Smooth muscle cell (in vitro differentiated cells): ENCODE measurements at regions not wholly inside any gene's neighbourhood (a gene's known extent, or its start where the extent isn't known, plus 50 kb on each side); places are given as distances from the start of the nearest gene placed in this dataset.
"Not testable (repeated sequence)": the region's sequence is repeated elsewhere in the genome, so short reads cannot be mapped to it uniquely, and the experiment has no call there.

Experiments
- DNase-seq: peaks from one replicate; lab custom pipeline; 2025; ENCODE audit not compliant: unreplicated experiment; lab: John Stamatoyannopoulos, UW
- H2AFZ ChIP-seq: fragments of 200-600 bp; sonication (generic); 2 replicates; pipeline ENCODE4 v1.6.0; 2016; ENCODE audit warnings: antibody characterized with exemption, low read depth, mild to moderate bottlenecking
- H3F3A ChIP-seq: fragments of 200-600 bp; sonication (generic); 2 replicates; pipeline ENCODE4 v1.6.0; 2017; ENCODE audit warnings: antibody characterized with exemption, low read depth
- H3K27ac ChIP-seq: fragments of 200-600 bp; sonication (generic); 2 replicates; pipeline ENCODE4 v1.5.1; 2016; ENCODE audit warnings: low read depth, mild to moderate bottlenecking
- H3K27me3 ChIP-seq: fragments of 200-600 bp; sonication (generic); 2 replicates; pipeline ENCODE4 v1.6.1; 2016; ENCODE audit warnings: low read depth, mild to moderate bottlenecking
- H3K36me3 ChIP-seq: fragments of 200-600 bp; sonication (generic); 2 replicates; pipeline ENCODE4 v1.5.1; 2016; ENCODE audit warnings: low read depth
- H3K4me1 ChIP-seq: fragments of 200-600 bp; sonication (generic); 2 replicates; pipeline ENCODE4 v1.5.1; 2016; ENCODE audit warnings: low read depth
- H3K4me2 ChIP-seq: fragments of 200-600 bp; sonication (generic); 2 replicates; pipeline ENCODE4 v1.6.0; 2016; ENCODE audit warnings: mild to moderate bottlenecking
- H3K4me3 ChIP-seq: fragments of 200-600 bp; sonication (generic); 2 replicates; pipeline ENCODE4 v1.5.1; 2016; ENCODE audit warnings: mild to moderate bottlenecking
- H3K79me2 ChIP-seq: fragments of 200-600 bp; sonication (generic); 2 replicates; pipeline ENCODE4 v1.6.0; 2016; ENCODE audit warnings: low read depth, mild to moderate bottlenecking
- H3K9ac ChIP-seq: fragments of 200-600 bp; sonication (generic); 2 replicates; pipeline ENCODE4 v1.6.0; 2016; ENCODE audit warnings: low read depth
- H3K9me3 ChIP-seq: fragments of 200-600 bp; sonication (generic); replicated peaks from 2 replicates; pipeline ENCODE4 v1.5.1; 2016; ENCODE audit warnings: low read depth
- H4K20me1 ChIP-seq: fragments of 200-600 bp; sonication (generic); 2 replicates; pipeline ENCODE4 v1.6.0; 2016; ENCODE audit warnings: low read depth
- WGBS: methylation state at CpG from one replicate; pipeline ENCODE4 v1.1.7; 2016; ENCODE audit warnings: low lambda C conversion rate; 5-methylcytosine and 5-hydroxymethylcytosine counted together
- TF ChIP-seq, protein P1 (sequence below): fragments of 200-600 bp; sonication (generic); IDR thresholded peaks from 2 replicates; pipeline ENCODE4 v1.5.1; 2017; ENCODE audit warnings: borderline replicate concordance, mild to moderate bottlenecking, antibody characterized with exemption; ENCODE audit not compliant: insufficient read depth, poor library complexity, severe bottlenecking

GRCh38 chr4:45283352-45283751, 557.0 kb upstream of the GNPDA2 start:
- Histone ChIP-seq H2AFZ (no peak overlapping the region), H3K4me1 (no peaks in the 10 kb centered on the region), H3K4me2 (no peak overlapping the region), H3K9ac (no peak overlapping the region), H3K4me3 (no peak overlapping the region), H4K20me1 (no peaks in the 10 kb centered on the region), H3K79me2 (no peaks in the 10 kb centered on the region), H3K36me3 (no peaks in the 10 kb centered on the region), H3K27me3 (no peaks in the 10 kb centered on the region), H3K27ac (no peak overlapping the region), H3K9me3 (no peaks in the 10 kb centered on the region), H3F3A (no peaks in the 10 kb centered on the region)
- DNase-seq = no peak
- 91% methylated on average over 7 of the region's 7 CpGs for WGBS
- TF ChIP-seq, protein P1, sequence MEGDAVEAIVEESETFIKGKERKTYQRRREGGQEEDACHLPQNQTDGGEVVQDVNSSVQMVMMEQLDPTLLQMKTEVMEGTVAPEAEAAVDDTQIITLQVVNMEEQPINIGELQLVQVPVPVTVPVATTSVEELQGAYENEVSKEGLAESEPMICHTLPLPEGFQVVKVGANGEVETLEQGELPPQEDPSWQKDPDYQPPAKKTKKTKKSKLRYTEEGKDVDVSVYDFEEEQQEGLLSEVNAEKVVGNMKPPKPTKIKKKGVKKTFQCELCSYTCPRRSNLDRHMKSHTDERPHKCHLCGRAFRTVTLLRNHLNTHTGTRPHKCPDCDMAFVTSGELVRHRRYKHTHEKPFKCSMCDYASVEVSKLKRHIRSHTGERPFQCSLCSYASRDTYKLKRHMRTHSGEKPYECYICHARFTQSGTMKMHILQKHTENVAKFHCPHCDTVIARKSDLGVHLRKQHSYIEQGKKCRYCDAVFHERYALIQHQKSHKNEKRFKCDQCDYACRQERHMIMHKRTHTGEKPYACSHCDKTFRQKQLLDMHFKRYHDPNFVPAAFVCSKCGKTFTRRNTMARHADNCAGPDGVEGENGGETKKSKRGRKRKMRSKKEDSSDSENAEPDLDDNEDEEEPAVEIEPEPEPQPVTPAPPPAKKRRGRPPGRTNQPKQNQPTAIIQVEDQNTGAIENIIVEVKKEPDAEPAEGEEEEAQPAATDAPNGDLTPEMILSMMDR = no peak

GRCh38 chr4:45280121-45280520, 553.8 kb upstream of the GNPDA2 start:
- H3K4me2 ChIP-seq = no peak overlapping the region
- no peaks in the 10 kb centered on the region for H3F3A ChIP-seq
- H3K27me3 ChIP-seq = no peaks in the 10 kb centered on the region
- DNase-seq = no peak
- H3K9ac ChIP-seq = no peak overlapping the region
- H4K20me1 ChIP-seq = no peaks in the 10 kb centered on the region
- H3K9me3 ChIP-seq = no peaks in the 10 kb centered on the region
- TF ChIP-seq, protein P1 = no peak
- no peak overlapping the region for H3K4me3 ChIP-seq
- H3K36me3 ChIP-seq = no peaks in the 10 kb centered on the region
- no peaks in the 10 kb centered on the region for H3K4me1 ChIP-seq
- H3K79me2 ChIP-seq = no peaks in the 10 kb centered on the region
- H2AFZ ChIP-seq = no peak overlapping the region
- 95% methylated on average over 1 of the region's 1 CpG for WGBS
- H3K27ac ChIP-seq = no peak overlapping the region

DNA sequence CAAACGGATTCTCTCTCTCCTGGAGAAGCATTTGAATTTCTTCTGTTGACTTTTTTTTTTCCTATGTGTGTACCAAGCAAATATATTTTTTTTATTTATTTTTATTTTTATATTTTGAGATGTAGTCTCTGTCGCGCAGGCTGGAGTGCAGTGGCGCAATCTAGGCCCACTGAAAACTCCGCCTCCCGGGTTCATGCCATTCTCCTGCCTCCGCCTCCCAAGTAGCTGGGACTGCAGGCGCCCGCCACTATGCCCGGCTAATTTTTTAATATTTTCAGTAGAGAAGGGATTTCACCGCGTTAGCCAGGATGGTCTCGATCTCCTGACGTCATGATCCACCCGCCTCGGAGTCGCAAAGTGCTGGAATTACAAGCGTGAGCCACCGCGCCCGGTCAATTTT, 549.5 kb upstream of the GNPDA2 start:
- Histone ChIP-seq H3F3A (no peaks in the 10 kb centered on the region), H3K27ac (no peak overlapping the region), H3K27me3 (no peaks in the 10 kb centered on the region), H3K36me3 (no peaks in the 10 kb centered on the region), H2AFZ (no peak overlapping the region), H3K79me2 (no peaks in the 10 kb centered on the region), H3K4me3 (no peak overlapping the region), H3K9me3 (no peaks in the 10 kb centered on the region), H3K9ac (no peak overlapping the region), H3K4me2 (no peak overlapping the region), H4K20me1 (no peaks in the 10 kb centered on the region), H3K4me1 (no peaks in the 10 kb centered on the region)
- no peak for DNase-seq
- 93% methylated on average over 21 of the region's 21 CpGs for WGBS
- TF ChIP-seq, protein P1 = no peak

GRCh38 chr4:45248106-45248505, 521.8 kb upstream of the GNPDA2 start:
- not testable (repeated sequence) for H4K20me1 ChIP-seq, H3K36me3 ChIP-seq, H3K79me2 ChIP-seq, H3K27ac ChIP-seq, H3K27me3 ChIP-seq, H3K9me3 ChIP-seq, DNase-seq, H3K9ac ChIP-seq, H3K4me2 ChIP-seq, H3F3A ChIP-seq, H2AFZ ChIP-seq, H3K4me1 ChIP-seq, H3K4me3 ChIP-seq
- WGBS = 83% methylated on average over 3 of the region's 3 CpGs
